Neural progenitor cell (in vitro differentiated cells): ENCODE measurements at regions not wholly inside any gene's neighbourhood (a gene's known extent, or its start where the extent isn't known, plus 50 kb on each side); places are given as distances from the start of the nearest gene placed in this dataset.
A peak's percentile ranks its signal among the peaks of the same experiment; 100 is the strongest.

ENCODE experiments used
- DNase-seq: peaks from one replicate; pipeline ENCODE4 v3.0.0-alpha.2; 2016; ENCODE audit warnings: low spot score
- H2AFZ ChIP-seq: fragments of 200-600 bp; sonication (generic); replicated peaks from 2 replicates; pipeline ENCODE4 v1.6.1; 2016; ENCODE audit warnings: antibody characterized with exemption
- H3F3A ChIP-seq: fragments of 200-600 bp; sonication (generic); 2 replicates; pipeline ENCODE4 v1.6.1; 2016; ENCODE audit warnings: antibody characterized with exemption, low read depth
- H3K27ac ChIP-seq: fragments of 200-600 bp; sonication (generic); 2 replicates; pipeline ENCODE4 v1.5.1; 2016; ENCODE audit warnings: mild to moderate bottlenecking
- H3K27me3 ChIP-seq: fragments of 200-600 bp; sonication (generic); 2 replicates; pipeline ENCODE4 v1.6.1; 2016; ENCODE audit warnings: mild to moderate bottlenecking, moderate library complexity
- H3K36me3 ChIP-seq: fragments of 200-600 bp; sonication (generic); 2 replicates; pipeline ENCODE4 v1.5.1; 2016
- H3K4me1 ChIP-seq: fragments of 200-600 bp; sonication (generic); 2 replicates; pipeline ENCODE4 v1.6.1; 2016; ENCODE audit warnings: mixed run types
- H3K4me2 ChIP-seq: fragments of 200-600 bp; sonication (generic); 2 replicates; pipeline ENCODE4 v1.6.1; 2016
- H3K4me3 ChIP-seq: fragments of 200-600 bp; sonication (generic); 2 replicates; pipeline ENCODE4 v1.5.1; 2016
- H3K79me2 ChIP-seq: fragments of 200-600 bp; sonication (generic); 2 replicates; pipeline ENCODE4 v1.6.1; 2016; ENCODE audit warnings: low read depth
- H3K9ac ChIP-seq: fragments of 200-600 bp; sonication (generic); 2 replicates; pipeline ENCODE4 v1.6.1; 2016
- H3K9me3 ChIP-seq: fragments of 200-600 bp; sonication (generic); 2 replicates; pipeline ENCODE4 v1.5.1; 2016; ENCODE audit warnings: low read depth
- H4K20me1 ChIP-seq: fragments of 200-600 bp; sonication (generic); 2 replicates; pipeline ENCODE4 v1.6.1; 2016; ENCODE audit warnings: low read depth
- H3K27ac Mint-ChIP-seq: 3 replicates; pipeline ENCODE4 v1.8.0; 2021; ENCODE audit warnings: mixed read lengths
- H3K27me3 Mint-ChIP-seq: 2 replicates; pipeline ENCODE4 v1.8.0; 2022; ENCODE audit warnings: low read depth, mild to moderate bottlenecking, inconsistent platforms, moderate library complexity, mixed read lengths; ENCODE audit not compliant: insufficient read depth
- H3K36me3 Mint-ChIP-seq: 3 replicates; pipeline ENCODE4 v1.8.0; 2021; ENCODE audit warnings: mixed read lengths
- H3K4me1 Mint-ChIP-seq: 3 replicates; pipeline ENCODE4 v1.8.0; 2021; ENCODE audit warnings: mixed read lengths
- H3K4me3 Mint-ChIP-seq: 3 replicates; pipeline ENCODE4 v1.8.0; 2021; ENCODE audit warnings: mild to moderate bottlenecking, moderate library complexity, mixed read lengths
- H3K9me3 Mint-ChIP-seq: 3 replicates; pipeline ENCODE4 v1.8.0; 2020; ENCODE audit warnings: mixed read lengths
- CTCF ChIP-seq: fragments of 200-600 bp; sonication (generic); IDR thresholded peaks from 2 replicates; pipeline ENCODE4 v1.5.1; 2017; ENCODE audit warnings: antibody characterized with exemption, mild to moderate bottlenecking
- EZH2 ChIP-seq: fragments of 200-600 bp; sonication (generic); IDR thresholded peaks from 2 replicates; pipeline ENCODE4 v1.6.1; 2017; ENCODE audit warnings: antibody characterized with exemption, mild to moderate bottlenecking, moderate library complexity
- EZH2phosphoT487 ChIP-seq: fragments of 200-600 bp; sonication (generic); IDR thresholded peaks from 2 replicates; pipeline ENCODE4 v1.6.1; 2017; ENCODE audit warnings: antibody characterized with exemption

GRCh38 chr9:84411683-84412267 is 71.2 kb upstream of the SLC28A3 start:
- no peaks in the 10 kb centered on the region for H3K4me1 ChIP-seq
- H3K4me3 ChIP-seq: no peak overlapping the region
- H3K27me3 ChIP-seq: no peaks in the 10 kb centered on the region
- no peaks in the 10 kb centered on the region for H3K79me2 ChIP-seq
- Mint-ChIP-seq H3K4me1 (peaks cover 19% of the 10 kb centered on the region), H3K36me3 (no peaks in the 10 kb centered on the region), H3K27ac (peak overlapping the region; percentile 58), H3K9me3 (peaks cover 24% of the 10 kb centered on the region), H3K4me3 (no peak overlapping the region), H3K27me3 (peaks cover 18% of the 10 kb centered on the region)
- no peak overlapping the region for H2AFZ ChIP-seq
- DNase-seq: no peak
- no peak overlapping the region for H3K4me2 ChIP-seq
- H3K9me3 ChIP-seq: no peaks in the 10 kb centered on the region
- H4K20me1 ChIP-seq: no peaks in the 10 kb centered on the region
- no peak for TF ChIP-seq EZH2
- TF ChIP-seq EZH2phosphoT487: no peak
- no peak for TF ChIP-seq CTCF
- no peak overlapping the region for H3K9ac ChIP-seq
- no peaks in the 10 kb centered on the region for H3K36me3 ChIP-seq
- H3F3A ChIP-seq: no peaks in the 10 kb centered on the region
- H3K27ac ChIP-seq: no peak overlapping the region

GRCh38 chr9:84412654-84413053 is 72.1 kb upstream of the SLC28A3 start:
- H3K9me3 ChIP-seq: no peaks in the 10 kb centered on the region
- H3K4me3 ChIP-seq: no peak overlapping the region
- H2AFZ ChIP-seq: no peak overlapping the region
- H3K4me1 ChIP-seq: no peaks in the 10 kb centered on the region
- Mint-ChIP-seq H3K9me3 (peaks cover 22% of the 10 kb centered on the region), H3K27ac (no peak overlapping the region), H3K4me1 (peaks cover 25% of the 10 kb centered on the region), H3K27me3 (peaks cover 18% of the 10 kb centered on the region), H3K36me3 (no peaks in the 10 kb centered on the region), H3K4me3 (no peak overlapping the region)
- H3K79me2 ChIP-seq: no peaks in the 10 kb centered on the region
- TF ChIP-seq CTCF (no peak), EZH2phosphoT487 (no peak), EZH2 (no peak)
- no peak overlapping the region for H3K4me2 ChIP-seq
- H3K36me3 ChIP-seq: no peaks in the 10 kb centered on the region
- no peaks in the 10 kb centered on the region for H4K20me1 ChIP-seq
- no peak for DNase-seq
- no peaks in the 10 kb centered on the region for H3K27me3 ChIP-seq
- H3K9ac ChIP-seq: no peak overlapping the region
- H3F3A ChIP-seq: no peaks in the 10 kb centered on the region
- H3K27ac ChIP-seq: no peak overlapping the region

DNA sequence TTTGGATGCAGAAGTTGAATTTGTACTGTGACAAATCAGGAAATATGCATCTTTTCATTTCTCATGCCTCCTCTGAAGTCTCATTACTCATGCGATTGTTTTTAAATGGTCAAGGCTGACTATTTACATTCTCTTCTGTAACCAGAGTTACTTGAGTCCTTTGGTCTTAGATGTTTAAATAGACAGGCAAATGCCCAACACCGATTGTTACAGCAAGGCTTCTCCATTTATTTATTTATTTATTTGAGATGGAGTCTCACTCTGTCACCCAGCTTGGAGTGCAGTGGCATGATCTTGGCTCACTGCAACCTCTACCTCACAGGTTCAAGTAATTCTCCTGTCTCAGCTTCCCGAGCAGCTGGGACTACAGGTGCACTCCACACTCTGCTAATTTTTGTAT is 72.7 kb upstream of the SLC28A3 start:
- Histone ChIP-seq H4K20me1 (no peaks in the 10 kb centered on the region), H2AFZ (no peak overlapping the region), H3K4me2 (no peak overlapping the region), H3F3A (no peaks in the 10 kb centered on the region), H3K27me3 (no peaks in the 10 kb centered on the region), H3K9ac (no peak overlapping the region), H3K27ac (no peak overlapping the region), H3K4me3 (no peak overlapping the region), H3K9me3 (no peaks in the 10 kb centered on the region), H3K4me1 (no peaks in the 10 kb centered on the region), H3K36me3 (no peaks in the 10 kb centered on the region), H3K79me2 (no peaks in the 10 kb centered on the region)
- peaks cover 18% of the 10 kb centered on the region for H3K9me3 Mint-ChIP-seq
- no peaks in the 10 kb centered on the region for H3K36me3 Mint-ChIP-seq
- peaks cover 15% of the 10 kb centered on the region for H3K27me3 Mint-ChIP-seq
- H3K4me3 Mint-ChIP-seq: no peak overlapping the region
- peaks cover 29% of the 10 kb centered on the region for H3K4me1 Mint-ChIP-seq
- no peak overlapping the region for H3K27ac Mint-ChIP-seq
- DNase-seq: no peak
- TF ChIP-seq EZH2phosphoT487 (no peak), CTCF (no peak), EZH2 (no peak)
